GM21717 (cell line): ENCODE measurements at regions not wholly inside any gene's neighbourhood (a gene's known extent, or its start where the extent isn't known, plus 50 kb on each side); places are given as distances from the start of the nearest gene placed in this dataset.

Source experiments
- ATAC-seq: cut with Tn5 transposase; IDR thresholded peaks from one replicate; pipeline ENCODE4 v1.9.1; 2021; ENCODE audit warnings: mild to moderate bottlenecking, moderate library complexity; ENCODE audit not compliant: unreplicated experiment

DNA sequence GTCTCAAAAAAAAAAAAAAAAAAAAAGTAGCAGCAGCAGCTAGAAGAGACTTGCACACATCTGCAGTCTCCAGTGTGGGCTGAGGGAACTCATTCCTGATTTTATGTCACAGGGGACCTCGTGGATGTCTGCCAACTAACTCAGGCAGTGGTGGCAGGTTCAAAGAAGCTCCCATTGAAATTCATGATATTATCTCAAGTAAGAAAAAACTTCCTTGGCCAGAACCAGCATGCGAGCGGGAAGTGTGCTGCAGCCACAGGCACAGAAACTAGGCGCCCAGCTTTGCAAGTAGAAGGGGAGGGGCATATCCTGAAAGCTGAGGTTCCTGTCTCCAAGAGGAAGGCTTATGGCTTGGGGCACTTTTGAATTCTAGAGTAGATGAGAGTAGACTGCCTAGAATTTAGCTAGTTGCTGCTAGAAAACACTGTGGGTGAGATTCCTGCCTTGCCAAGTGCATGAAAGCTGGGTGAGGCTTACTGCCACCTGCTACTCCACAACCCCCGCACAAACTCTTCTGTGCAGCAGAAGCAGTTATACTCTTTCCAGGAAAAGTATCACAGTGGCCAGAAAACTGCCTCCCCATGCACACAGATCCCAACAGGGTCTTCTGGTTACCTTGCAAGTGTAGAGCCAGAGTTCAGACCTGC, 603.8 kb upstream of the CA10 start:
- ATAC-seq, result no peak

DNA sequence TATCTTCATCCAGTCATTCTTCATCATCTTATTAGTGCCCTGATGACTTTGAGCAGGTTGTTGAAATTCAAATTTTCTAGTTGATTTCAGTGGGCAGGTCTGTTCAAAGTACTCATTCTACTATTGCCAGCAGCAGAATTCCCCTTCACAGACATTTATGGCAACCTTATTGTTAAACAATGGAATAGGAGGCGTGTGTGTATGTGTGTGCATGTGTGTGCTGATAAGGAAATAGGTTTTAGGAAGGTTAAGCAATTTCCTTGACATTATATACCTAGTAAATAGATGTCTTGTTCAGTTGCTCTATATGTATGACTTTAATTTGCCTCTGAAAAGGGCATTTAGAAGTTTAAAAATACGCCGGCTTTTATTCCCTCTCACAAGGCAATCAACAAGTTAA, 601.4 kb upstream of the CA10 start:
- ATAC-seq, result no peak

DNA sequence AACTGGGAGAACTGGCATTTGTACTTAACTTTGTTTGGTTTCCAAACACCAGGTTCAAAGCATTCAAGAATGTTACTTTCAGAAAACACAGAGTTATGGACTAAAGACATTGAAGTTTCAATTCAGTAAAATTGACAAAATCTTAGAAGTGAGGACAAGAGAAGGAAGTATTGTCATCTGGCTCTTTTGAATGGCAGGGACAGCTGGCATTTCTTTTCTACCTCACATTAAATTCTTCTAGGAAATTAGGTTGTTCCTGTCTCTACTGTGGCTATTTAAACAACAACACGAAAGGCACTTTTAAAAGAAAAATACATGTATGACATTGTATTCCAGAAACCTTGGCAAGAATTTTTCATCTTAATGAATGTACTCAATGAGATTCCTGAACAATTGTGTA, 600.0 kb upstream of the CA10 start:
- no peak for ATAC-seq

DNA sequence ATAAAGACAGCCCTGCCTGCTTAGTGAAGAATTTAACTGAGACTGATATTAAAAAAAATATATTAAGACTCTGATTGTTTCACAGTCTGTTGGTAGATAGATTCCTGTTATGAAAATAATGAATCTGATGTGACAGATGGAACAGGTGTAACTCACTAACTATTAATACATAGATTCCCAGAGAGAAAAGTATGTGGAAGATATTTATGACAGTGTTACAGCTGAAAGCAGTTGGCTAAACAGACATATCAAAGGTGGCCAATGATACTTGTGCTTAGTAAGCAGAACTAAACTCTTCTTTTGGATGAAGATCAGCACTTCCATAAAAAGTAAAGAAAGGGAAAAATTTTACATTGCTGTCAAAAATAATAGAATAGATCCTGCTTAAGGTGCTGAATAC, 598.2 kb upstream of the CA10 start:
- no peak for ATAC-seq

DNA sequence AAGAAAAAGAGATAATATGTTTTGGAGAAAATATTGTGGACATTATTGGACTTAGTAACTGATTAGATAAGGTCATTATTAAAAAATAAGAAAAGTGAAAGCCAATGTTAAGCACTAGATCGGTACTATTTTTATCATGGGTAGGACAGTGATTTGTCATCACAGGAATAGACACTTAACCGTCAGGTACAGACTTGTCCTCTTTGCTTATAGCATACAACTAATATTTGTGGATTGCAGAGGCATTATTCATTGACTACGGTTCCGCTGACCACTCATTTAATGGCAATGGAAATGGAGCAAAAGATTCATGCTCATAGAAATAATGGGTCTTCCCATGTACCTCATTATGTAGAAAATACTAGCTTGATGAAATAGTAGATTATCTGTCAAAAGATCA, 596.3 kb upstream of the CA10 start:
- ATAC-seq, result no peak

DNA sequence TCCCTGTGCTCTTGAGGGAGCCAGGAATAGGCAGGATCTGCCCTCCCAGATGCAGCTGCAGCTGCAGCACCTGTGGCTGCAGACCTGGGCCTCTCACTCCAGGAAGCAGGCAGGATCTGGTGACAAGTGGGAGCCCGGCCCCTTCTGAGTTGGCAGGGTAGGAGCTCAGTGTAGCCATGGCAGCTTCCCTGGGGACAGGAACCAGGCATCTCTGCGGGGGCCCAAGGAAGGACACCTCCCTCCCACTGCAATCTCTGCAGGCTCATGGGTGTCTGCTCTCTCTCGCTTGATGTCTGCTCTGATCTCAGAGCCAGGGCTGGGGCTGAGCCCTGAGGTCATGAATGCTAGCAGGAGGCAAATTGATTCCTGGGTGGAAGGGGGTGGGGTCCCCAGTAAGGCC, 592.5 kb upstream of the CA10 start:
- no peak for ATAC-seq

DNA sequence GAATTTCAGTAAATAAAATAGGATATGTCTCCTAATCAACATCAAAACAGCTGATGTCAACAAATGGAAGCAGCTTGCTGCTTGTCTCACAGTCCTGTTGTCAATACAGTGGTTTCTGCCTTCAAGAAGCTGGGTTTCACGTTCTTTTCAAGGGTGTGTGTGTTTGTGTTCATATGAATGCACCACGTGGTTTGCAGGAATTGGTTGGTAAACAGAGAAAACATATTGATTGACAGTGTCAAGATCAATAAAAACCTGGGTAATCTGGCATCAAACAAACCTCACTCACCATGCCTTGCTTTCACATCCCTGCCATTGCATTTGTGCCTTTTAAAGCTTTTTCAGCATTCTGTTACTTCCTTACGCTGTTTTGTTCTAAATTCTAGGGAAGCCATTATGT, 585.7 kb upstream of the CA10 start:
- no peak for ATAC-seq

DNA sequence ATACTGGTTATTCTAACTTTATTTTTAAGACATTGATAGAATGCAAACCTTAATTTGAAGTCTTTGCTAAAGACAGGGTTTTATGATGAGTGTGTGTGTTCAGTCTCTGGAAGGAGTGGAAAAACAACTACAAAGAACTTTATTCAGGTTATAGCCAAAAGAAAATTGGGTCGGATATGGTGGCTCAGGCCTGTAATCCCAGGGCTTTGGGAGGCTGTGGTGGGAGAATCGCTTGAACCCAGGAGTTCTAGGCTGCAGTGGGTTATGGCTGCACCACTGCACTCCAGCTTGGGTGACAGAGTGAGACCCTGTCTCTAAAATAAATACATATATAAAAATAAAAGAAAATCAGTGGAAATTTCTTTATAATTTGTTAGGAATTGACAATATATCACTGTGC, 581.5 kb upstream of the CA10 start:
- no peak for ATAC-seq

DNA sequence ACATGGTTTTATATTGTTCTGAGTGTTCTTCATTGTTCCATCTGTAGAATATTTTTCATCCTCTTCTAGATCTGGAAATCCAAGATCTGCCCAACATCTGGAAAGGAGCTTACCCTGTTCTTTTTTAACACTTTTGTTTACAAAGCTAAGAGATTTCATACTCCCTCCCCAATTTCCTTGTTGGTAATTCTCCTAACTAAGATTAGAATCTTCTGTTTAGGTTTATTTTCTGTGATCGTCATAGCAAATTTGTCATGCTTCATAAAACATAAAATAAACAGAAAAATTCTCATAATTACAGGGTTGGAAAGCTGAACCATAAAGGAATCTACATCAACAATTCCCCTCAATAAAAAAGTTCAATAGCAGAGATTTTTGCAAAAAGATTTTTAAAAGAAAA, 580.3 kb upstream of the CA10 start:
- no peak for ATAC-seq

DNA sequence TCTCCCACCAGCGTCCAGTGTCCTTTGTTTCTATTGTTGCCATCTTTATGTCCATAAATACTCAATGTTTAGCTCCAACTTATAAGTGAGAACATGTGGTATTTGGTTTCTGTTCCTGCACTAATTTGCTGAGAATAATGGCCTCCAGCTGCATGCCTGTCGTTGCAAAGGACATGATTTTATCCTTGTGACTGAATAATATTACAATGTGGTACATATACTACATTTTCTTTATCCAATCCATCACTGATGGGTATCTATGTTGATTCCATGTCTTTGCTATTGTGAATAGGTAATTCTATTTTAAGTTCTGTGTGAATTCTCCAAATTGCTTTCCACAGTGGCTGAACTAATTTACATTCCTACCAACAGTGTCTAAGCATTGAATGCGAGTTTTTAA, 578.6 kb upstream of the CA10 start:
- no peak for ATAC-seq

DNA sequence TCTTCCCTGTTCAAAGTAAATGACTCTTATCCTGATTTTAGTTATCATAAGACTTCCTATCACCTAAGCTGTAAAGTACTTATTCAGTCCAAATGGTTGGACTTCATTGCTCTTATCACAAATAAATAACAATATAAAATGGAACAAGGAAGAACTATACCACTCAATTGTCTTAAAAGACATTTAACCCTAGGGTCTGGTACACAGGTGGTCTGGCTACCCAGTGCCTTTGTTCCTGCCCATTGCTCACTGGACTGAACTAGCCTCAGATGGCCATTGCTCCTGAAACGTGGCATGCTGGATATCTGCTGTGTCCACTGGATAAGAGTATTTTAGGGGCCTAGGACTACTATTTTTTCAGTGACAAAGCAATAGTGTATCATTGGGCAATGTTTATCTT, 574.3 kb upstream of the CA10 start:
- ATAC-seq, result no peak

DNA sequence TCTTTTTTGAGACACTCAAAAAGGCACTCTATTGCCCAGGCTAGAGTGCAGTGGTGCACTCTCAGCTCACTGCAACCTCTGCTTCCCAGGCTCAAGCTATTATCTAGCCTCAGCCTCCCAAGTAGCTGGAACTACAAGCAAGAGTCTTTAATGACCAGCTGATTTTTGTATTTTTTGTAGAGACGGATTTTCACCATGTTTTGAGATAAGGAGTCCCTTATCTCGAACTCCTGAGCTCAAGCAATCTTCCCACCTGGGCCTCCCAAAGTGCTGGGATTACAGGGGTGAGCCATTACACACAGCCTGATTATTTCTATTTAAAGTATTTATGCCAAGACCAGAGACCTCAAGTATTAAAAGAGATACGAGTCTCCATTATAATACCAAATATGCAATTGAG, 566.1 kb upstream of the CA10 start:
- no peak for ATAC-seq

DNA sequence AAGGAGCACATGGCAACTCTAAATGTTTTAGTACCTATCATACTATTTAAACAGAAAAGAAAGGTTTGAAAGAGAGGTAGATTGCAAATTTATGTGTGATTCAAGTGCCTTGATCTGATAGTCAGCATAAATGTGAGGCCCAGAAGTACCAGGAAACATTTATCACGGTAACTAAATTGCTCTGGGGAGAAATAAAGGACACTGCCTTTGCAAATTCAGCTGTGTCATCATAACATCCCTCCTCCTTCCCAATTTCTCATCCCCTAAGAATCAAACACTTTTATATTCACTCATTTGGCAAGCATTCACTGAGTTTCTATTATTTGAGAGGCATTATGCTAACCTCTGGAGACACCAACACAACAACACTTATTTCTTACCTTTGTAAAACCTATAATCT, 563.4 kb upstream of the CA10 start:
- no peak for ATAC-seq

DNA sequence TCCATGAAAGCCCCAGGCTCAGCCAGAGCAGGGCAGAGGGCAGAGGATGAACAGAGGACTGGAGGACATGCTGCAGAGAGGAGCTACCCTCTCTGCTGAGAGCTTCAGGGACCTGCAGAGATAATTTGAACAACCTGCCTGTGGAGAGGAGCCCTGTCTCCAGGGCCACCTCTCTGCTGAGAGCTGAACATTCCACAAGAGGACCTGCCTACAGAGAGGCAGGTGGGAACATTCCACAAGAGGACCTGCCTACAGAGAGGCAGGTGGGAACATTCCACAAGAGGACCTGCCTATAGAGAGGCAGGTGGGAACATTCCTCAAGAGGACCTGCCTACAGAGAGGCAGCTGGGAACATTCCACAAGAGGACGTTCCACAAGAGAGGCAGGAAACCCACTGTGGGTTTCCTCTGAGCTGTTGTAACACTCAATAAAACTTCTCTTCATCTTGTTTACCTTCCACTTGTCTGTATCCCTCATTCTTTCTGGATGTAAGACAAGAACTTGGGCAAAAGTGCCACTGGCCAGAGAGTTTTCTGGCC, 551.9 kb upstream of the CA10 start:
- no peak for ATAC-seq

DNA sequence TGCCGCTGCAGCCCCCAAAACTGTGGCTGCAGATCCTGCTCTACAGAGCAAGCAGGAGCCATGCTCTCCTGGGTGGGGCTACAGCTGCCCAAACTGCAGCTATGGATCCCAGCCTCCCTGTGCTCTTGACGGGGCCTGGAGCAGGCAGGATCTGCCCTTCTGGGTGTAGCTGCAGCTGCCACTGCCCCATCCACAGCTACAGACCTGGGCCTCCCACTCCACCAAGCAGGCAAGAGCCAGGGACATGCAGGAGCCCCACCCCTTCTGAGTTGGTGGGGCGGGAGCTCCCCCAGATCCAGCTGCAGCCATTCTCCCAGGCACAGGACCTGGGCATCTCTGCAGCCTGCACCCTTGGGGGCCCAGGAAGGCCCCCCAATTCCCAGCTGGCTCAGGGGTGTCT, 551.2 kb upstream of the CA10 start:
- ATAC-seq, result no peak

DNA sequence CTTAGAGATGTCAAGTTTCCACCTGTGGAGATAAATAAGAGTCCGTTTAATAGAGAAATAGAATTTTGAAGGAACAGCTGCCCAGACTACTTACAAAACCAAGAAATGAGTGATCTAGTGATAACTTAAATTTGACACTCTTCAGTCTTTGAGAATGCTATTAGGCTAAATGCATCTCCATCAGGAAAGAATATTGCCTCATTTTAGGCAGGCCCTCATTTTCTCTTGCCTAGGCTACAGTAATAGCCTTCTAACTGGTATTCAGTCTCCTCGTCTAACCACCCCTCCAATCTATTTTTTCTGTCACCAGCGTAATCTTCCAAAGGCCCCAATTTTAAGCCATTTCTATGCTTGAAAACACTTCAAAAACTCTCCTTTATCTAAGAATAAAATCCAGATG, 537.8 kb upstream of the CA10 start:
- ATAC-seq, result no peak

DNA sequence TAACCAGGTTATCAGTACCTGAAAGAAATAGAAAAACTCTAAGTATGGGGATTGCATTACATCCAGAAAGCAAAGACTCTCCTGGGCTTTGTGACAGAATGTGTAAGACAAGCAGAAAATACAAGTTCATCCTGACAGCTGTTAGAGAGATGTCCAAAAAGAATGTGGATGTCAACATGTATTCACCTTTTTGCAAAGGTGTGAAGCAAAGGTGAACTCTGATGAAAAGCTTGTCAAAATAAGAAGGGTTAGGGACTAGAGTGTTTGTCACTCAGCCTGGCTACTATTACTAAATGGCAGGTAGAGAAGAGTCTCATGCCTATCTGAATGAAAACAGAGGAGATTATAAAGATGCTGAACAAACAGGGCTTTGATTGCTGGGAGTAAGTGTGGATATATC, 527.6 kb upstream of the CA10 start:
- ATAC-seq, result no peak

DNA sequence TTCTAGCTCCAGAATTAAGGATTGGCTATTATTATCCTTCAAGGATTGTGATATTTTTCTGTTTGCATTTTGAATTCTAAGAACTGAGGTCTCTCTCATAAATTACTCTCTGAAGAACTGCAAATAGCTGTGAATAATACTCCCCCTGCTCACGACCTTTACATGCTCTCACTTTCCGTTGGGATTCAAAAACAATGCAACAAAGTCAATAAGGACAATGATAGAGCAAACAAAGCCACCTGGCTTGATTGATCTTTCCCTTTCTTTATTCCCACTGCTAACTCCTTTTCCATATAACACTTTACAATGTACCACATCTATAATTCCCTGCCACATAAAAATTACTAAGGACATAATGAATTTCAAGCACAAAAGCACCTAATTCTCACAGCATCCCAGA, 523.0 kb upstream of the CA10 start:
- ATAC-seq, result no peak

DNA sequence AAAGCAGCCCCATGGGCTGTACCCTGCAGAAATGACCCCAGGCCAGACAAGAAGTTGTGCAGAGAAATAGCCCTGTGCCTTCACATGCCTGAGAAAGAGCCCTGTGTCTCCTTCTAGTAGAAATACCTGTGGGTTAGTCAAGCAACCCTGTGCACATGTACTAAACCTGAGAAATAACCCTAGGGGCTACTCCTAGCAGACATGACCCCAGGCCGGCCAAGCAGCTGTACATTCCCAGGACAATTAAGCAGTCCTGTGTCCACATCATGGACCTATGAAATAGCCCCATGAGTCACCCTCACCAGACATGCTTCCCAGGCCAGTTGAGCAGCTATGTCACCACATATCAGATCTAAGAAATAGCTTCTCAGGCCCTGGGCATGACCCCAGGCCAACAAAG, 519.7 kb upstream of the CA10 start:
- ATAC-seq, result no peak

DNA sequence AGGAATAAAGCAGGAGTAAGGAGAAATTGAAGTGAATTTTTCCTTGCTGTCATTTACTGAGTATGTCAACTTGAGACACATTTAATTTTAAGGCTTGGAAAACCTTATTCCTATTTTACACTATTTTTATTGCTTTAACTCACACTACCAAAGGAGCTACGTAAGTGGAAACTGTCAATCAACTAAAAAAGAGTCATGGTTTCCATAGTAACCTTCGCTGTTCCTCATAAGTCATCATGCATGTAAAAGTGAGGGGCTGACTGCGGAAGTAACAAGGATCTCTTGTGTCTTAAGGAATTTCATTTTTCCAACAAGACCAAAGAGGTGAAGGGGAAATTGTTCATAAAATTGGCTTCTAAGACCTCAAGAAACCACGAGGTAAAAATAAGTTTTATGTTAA, 516.2 kb upstream of the CA10 start:
- ATAC-seq, result no peak

DNA sequence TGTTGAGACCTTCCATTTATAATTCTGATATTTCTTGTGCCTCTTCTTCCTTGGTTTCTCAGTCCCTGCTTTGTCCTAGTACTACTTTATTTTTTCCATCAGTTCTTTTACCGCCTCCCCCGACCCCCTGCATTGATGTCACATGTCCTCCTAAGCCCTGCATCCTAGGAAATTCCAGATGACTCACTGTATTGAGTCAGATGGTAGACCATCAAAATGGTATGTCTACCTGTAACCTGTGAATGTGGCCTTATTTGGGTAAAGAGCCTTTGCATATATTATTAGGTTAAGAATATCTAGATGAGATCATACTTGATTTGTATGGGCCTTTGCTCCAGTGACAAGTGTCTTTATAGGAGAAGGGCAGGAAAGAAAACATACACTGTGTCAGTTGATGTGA, 515.3 kb upstream of the CA10 start:
- no peak for ATAC-seq

DNA sequence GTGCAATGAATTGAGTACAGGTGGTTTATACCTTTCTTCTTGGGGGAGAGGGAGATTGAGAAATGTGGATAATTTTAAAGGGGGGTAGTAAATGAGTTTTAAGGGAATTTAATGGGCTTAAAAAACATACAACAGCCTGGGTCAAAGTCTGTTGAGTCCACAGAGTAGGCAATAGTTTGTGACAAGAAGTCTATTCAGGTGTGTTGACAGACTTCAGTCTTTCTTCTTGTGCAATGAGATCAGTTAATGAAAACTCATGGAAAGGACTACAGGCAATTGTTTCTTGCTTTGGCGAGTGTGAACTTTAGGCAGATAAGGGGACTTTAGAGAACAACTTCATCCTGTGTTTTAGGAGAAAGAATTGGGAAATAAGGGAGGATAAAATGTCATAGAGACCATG, 507.8 kb upstream of the CA10 start:
- no peak for ATAC-seq

DNA sequence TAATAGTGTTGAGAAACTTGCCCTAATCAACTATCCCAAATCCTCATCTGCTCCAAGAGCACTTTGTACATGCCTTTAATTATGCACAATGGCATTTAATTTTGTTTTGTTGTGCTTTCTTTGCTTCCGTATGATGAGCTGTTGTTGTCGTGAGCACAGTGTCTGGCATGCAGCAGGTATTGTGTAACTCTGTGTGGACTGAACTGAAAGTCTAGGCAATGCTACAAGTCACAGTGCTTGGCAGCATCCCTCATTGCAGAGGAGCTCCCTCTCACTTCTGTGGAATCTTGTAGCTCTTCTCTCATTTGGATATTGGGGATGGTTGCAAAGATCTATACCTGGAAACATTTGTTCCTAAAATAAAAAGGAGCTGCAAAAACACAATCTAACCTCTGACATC, 502.2 kb upstream of the CA10 start:
- no peak for ATAC-seq
